Fibroblast of the conjunctiva (primary cell): ENCODE measurements at regions not wholly inside any gene's neighbourhood (a gene's known extent, or its start where the extent isn't known, plus 50 kb on each side); places are given as distances from the start of the nearest gene placed in this dataset.

Experiments used
- DNase-seq: peaks from one replicate; pipeline ENCODE4 v3.0.0-alpha.2; 2010; ENCODE audit warnings: low read depth

- DNase-seq = no peak
These were observed 391.0 kb upstream of the WWC1 start for GRCh38 chr5:167900340-167900935.

- no peak for DNase-seq
These were observed 389.1 kb upstream of the WWC1 start for GRCh38 chr5:167902298-167902697.

GRCh38 chr5:167903243-167903642, 388.2 kb upstream of the WWC1 start:
- DNase-seq = no peak

GRCh38 chr5:167903659-167904058, 387.8 kb upstream of the WWC1 start:
- DNase-seq = no peak

GRCh38 chr5:167905919-167906853, 385.3 kb upstream of the WWC1 start:
- no peak for DNase-seq

- no peak for DNase-seq
These were observed 382.8 kb upstream of the WWC1 start for GRCh38 chr5:167908606-167909005.

- DNase-seq = no peak
These were observed 378.3 kb upstream of the WWC1 start for GRCh38 chr5:167912941-167913665.

GRCh38 chr5:167915237-167915636, 376.2 kb upstream of the WWC1 start:
- no peak for DNase-seq

GRCh38 chr5:167916261-167916691, 375.2 kb upstream of the WWC1 start:
- DNase-seq = no peak

- no peak for DNase-seq
These were observed 374.7 kb upstream of the WWC1 start for GRCh38 chr5:167916706-167917105.

- no peak for DNase-seq
These were observed 373.1 kb upstream of the WWC1 start for GRCh38 chr5:167918184-167918812.

- no peak for DNase-seq
These were observed 372.5 kb upstream of the WWC1 start for GRCh38 chr5:167918813-167919483.

GRCh38 chr5:167920589-167920988, 370.9 kb upstream of the WWC1 start:
- no peak for DNase-seq

- DNase-seq = no peak
These were observed 369.6 kb upstream of the WWC1 start for GRCh38 chr5:167921796-167922195.

GRCh38 chr5:167923396-167923795, 368.0 kb upstream of the WWC1 start:
- DNase-seq = no peak

- DNase-seq = no peak
These were observed 361.6 kb upstream of the WWC1 start for GRCh38 chr5:167929841-167930240.

- peak; percentile 41 for DNase-seq
These were observed 356.9 kb upstream of the WWC1 start for GRCh38 chr5:167934551-167934971.

GRCh38 chr5:167936022-167936421, 355.4 kb upstream of the WWC1 start:
- no peak for DNase-seq

GRCh38 chr5:167936944-167937634, 354.4 kb upstream of the WWC1 start:
- no peak for DNase-seq

- DNase-seq = no peak
These were observed 353.8 kb upstream of the WWC1 start for GRCh38 chr5:167937635-167937998.

GRCh38 chr5:167939686-167940085, 351.8 kb upstream of the WWC1 start:
- DNase-seq = no peak
